Loucy (cell line): ENCODE measurements at regions not wholly inside any gene's neighbourhood (a gene's known extent, or its start where the extent isn't known, plus 50 kb on each side); places are given as distances from the start of the nearest gene placed in this dataset.
"Not testable (repeated sequence)": the region's sequence is repeated elsewhere in the genome, so short reads cannot be mapped to it uniquely, and the experiment has no call there.

Experiments used
- H2AFZ ChIP-seq: fragments of 200-600 bp; sonication (generic); 2 replicates; pipeline ENCODE4 v1.6.0; 2016; ENCODE audit warnings: antibody characterized with exemption, mild to moderate bottlenecking, low read length, moderate library complexity
- H3F3A ChIP-seq: fragments of 200-600 bp; 2 replicates; pipeline ENCODE4 v1.6.0; 2016; ENCODE audit warnings: antibody characterized with exemption, low read depth, mild to moderate bottlenecking
- H3K27me3 ChIP-seq: fragments of 200-600 bp; sonication (generic); 2 replicates; pipeline ENCODE4 v1.6.1; 2014; ENCODE audit warnings: low read length, mild to moderate bottlenecking; ENCODE audit not compliant: insufficient read depth, poor library complexity, severe bottlenecking
- H3K36me3 ChIP-seq: fragments of 200-600 bp; sonication (generic); 2 replicates; pipeline ENCODE4 v1.6.1; 2016; ENCODE audit warnings: low read length; ENCODE audit not compliant: insufficient read depth
- H3K4me1 ChIP-seq: fragments of 200-600 bp; sonication (generic); 2 replicates; pipeline ENCODE4 v1.5.1; 2014; ENCODE audit warnings: low read length, mild to moderate bottlenecking; ENCODE audit not compliant: insufficient read depth, poor library complexity, severe bottlenecking
- H3K4me2 ChIP-seq: fragments of 200-600 bp; sonication (generic); 2 replicates; pipeline ENCODE4 v1.6.0; 2014; ENCODE audit warnings: antibody characterized with exemption, low read length, low read depth, mild to moderate bottlenecking; ENCODE audit not compliant: poor library complexity, severe bottlenecking
- H3K4me3 ChIP-seq: fragments of 200-600 bp; sonication (generic); 2 replicates; pipeline ENCODE4 v1.5.1; 2014; ENCODE audit warnings: low read length, mild to moderate bottlenecking, mixed read lengths; ENCODE audit not compliant: poor library complexity, severe bottlenecking
- H3K79me2 ChIP-seq: fragments of 200-600 bp; sonication (generic); 2 replicates; pipeline ENCODE4 v1.6.1; 2014; ENCODE audit warnings: low read length; ENCODE audit not compliant: insufficient read depth
- H3K9ac ChIP-seq: fragments of 200-600 bp; sonication (generic); 2 replicates; pipeline ENCODE4 v1.6.0; 2014; ENCODE audit warnings: mild to moderate bottlenecking, low read depth, low read length, moderate library complexity; ENCODE audit not compliant: poor library complexity, severe bottlenecking
- H3K9me2 ChIP-seq: fragments of 200-600 bp; sonication (generic); replicated peaks from 2 replicates; pipeline ENCODE4 v1.6.1; 2016; ENCODE audit warnings: low read depth, low read length, mixed read lengths
- H3K9me3 ChIP-seq: fragments of 200-600 bp; sonication (generic); 2 replicates; pipeline ENCODE4 v1.6.1; 2014; ENCODE audit warnings: mild to moderate bottlenecking, antibody characterized with exemption, low read length, low read depth; ENCODE audit not compliant: insufficient read depth
- H4K20me1 ChIP-seq: fragments of 200-600 bp; sonication (generic); 2 replicates; pipeline ENCODE4 v1.6.0; 2014; ENCODE audit warnings: antibody characterized with exemption, low read length, mild to moderate bottlenecking; ENCODE audit not compliant: insufficient read depth, poor library complexity, severe bottlenecking
- EZH2phosphoT487 ChIP-seq: fragments of 200-600 bp; IDR thresholded peaks from 2 replicates; pipeline ENCODE4 v1.6.1; 2018; ENCODE audit warnings: antibody characterized with exemption, mild to moderate bottlenecking, moderate library complexity, borderline replicate concordance
- TF ChIP-seq, protein P1 (sequence below): fragments of 200-600 bp; sonication (generic); conservative IDR thresholded peaks from 2 replicates; pipeline ENCODE4 v1.5.1; 2014; ENCODE audit warnings: mild to moderate bottlenecking, antibody characterized with exemption, low read length

DNA sequence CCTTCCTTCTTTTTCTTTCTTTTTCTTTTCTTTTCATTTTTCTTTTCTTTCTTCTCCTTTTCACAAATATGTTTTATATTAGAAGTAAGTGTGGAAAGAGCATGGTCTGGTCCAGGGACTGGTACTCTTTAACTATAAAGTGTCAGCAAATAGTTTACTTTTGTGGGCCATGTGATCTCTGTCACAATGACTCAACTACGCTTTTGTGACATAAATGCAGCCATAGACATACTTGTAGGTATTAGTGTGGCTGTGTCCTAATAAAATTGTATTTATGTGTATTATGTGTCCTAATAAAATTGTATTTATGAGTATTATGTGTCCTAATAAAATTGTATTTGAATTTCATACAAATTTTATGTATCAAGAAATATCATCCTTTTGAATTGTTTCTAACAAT lies 749.1 kb upstream of the ARPP21 start:
- no peaks in the 10 kb centered on the region for H3K27me3 ChIP-seq
- H3K36me3 ChIP-seq = no peaks in the 10 kb centered on the region
- H3K4me3 ChIP-seq = no peak overlapping the region
- no peak overlapping the region for H3K9ac ChIP-seq
- no peaks in the 10 kb centered on the region for H3K9me2 ChIP-seq
- no peaks in the 10 kb centered on the region for H4K20me1 ChIP-seq
- H3K9me3 ChIP-seq = no peaks in the 10 kb centered on the region
- no peak for TF ChIP-seq EZH2phosphoT487
- TF ChIP-seq, protein P1, sequence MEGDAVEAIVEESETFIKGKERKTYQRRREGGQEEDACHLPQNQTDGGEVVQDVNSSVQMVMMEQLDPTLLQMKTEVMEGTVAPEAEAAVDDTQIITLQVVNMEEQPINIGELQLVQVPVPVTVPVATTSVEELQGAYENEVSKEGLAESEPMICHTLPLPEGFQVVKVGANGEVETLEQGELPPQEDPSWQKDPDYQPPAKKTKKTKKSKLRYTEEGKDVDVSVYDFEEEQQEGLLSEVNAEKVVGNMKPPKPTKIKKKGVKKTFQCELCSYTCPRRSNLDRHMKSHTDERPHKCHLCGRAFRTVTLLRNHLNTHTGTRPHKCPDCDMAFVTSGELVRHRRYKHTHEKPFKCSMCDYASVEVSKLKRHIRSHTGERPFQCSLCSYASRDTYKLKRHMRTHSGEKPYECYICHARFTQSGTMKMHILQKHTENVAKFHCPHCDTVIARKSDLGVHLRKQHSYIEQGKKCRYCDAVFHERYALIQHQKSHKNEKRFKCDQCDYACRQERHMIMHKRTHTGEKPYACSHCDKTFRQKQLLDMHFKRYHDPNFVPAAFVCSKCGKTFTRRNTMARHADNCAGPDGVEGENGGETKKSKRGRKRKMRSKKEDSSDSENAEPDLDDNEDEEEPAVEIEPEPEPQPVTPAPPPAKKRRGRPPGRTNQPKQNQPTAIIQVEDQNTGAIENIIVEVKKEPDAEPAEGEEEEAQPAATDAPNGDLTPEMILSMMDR = no peak
- peaks cover 5% of the 10 kb centered on the region for H3K4me1 ChIP-seq
- no peaks in the 10 kb centered on the region for H3F3A ChIP-seq
- H2AFZ ChIP-seq = no peak overlapping the region
- H3K4me2 ChIP-seq = no peak overlapping the region
- H3K79me2 ChIP-seq = no peaks in the 10 kb centered on the region

DNA sequence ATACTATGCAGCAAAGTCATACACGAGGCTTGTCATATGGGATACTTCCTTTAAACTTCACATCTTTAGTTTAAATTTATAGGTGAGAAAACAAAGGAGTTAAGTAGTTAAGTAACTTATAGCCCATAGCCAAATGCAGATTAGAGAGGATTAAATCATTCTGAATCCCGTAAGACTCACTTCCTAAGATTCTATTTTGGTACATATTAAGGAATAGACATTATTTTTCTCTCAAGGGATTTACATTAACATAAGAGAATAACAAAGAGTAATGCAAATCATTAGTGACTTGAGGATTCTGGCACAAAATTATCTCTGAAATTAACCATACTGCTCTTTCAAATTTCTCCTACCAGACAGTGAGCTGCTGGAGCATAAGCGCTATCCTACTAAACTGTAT lies 747.4 kb upstream of the ARPP21 start:
- H3K36me3 ChIP-seq = no peaks in the 10 kb centered on the region
- H3F3A ChIP-seq = no peaks in the 10 kb centered on the region
- no peaks in the 10 kb centered on the region for H3K9me2 ChIP-seq
- peaks cover 5% of the 10 kb centered on the region for H3K4me1 ChIP-seq
- H3K79me2 ChIP-seq = no peaks in the 10 kb centered on the region
- no peaks in the 10 kb centered on the region for H3K27me3 ChIP-seq
- TF ChIP-seq EZH2phosphoT487 = no peak
- TF ChIP-seq, protein P1 = no peak
- no peak overlapping the region for H2AFZ ChIP-seq
- H3K9ac ChIP-seq = no peak overlapping the region
- no peaks in the 10 kb centered on the region for H3K9me3 ChIP-seq
- H3K4me3 ChIP-seq = no peak overlapping the region
- H3K4me2 ChIP-seq = no peak overlapping the region
- H4K20me1 ChIP-seq = no peaks in the 10 kb centered on the region

DNA sequence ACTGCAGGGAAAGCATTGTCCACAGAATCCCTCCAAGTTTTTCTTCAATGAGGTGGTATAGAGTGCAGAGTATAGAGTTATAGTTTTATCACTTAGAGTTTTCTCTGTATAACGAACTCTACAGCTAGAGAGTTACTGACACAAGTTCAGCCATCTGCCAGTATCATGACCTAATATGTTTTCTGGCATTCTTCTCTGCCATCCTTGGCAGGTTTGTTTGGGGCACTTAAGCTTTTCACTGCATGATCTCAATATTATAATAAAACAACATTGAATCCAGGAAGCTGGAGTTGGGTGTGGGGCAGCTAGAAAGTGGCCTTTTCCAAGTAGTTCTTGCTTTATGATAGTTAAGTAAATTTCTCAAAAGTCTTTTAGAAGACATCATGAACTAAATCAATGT lies 743.5 kb upstream of the ARPP21 start:
- no peaks in the 10 kb centered on the region for H3K9me2 ChIP-seq

GRCh38 chr3:34909679-34910078 lies 729.6 kb upstream of the ARPP21 start:
- not testable (repeated sequence) for H3K9ac ChIP-seq, H3K9me3 ChIP-seq, H3K79me2 ChIP-seq, H3K36me3 ChIP-seq, H3K4me3 ChIP-seq, H3K4me1 ChIP-seq, H3K27me3 ChIP-seq, H3F3A ChIP-seq, H3K9me2 ChIP-seq, H4K20me1 ChIP-seq, H3K4me2 ChIP-seq, H2AFZ ChIP-seq

More for the DNA sequence above, 743.5 kb upstream of the ARPP21 start:
- Histone ChIP-seq H3K36me3 (no peaks in the 10 kb centered on the region), H4K20me1 (no peaks in the 10 kb centered on the region), H3K79me2 (no peaks in the 10 kb centered on the region), H2AFZ (no peak overlapping the region), H3F3A (no peaks in the 10 kb centered on the region), H3K9ac (no peak overlapping the region), H3K27me3 (no peaks in the 10 kb centered on the region), H3K9me3 (no peaks in the 10 kb centered on the region), H3K4me1 (peaks cover 5% of the 10 kb centered on the region), H3K4me3 (no peak overlapping the region), H3K4me2 (no peak overlapping the region)
- TF ChIP-seq EZH2phosphoT487 = no peak
- TF ChIP-seq, protein P1 = no peak
